Lower lobe of right lung (tissue), 2 donors: ENCODE measurements at regions not wholly inside any gene's neighbourhood (a gene's known extent, or its start where the extent isn't known, plus 50 kb on each side); places are given as distances from the start of the nearest gene placed in this dataset.

Experiments
- ATAC-seq, 2 donors: fragments of 200-7000 bp; cut with Tn5 transposase; one replicate each; pipeline ENCODE4 v1.9.1; 2020 to 2022; ENCODE audit warnings: mild to moderate bottlenecking in 2 of 2, moderate library complexity in 2 of 2
- DNase-seq: peaks from one replicate; pipeline ENCODE4 v3.0.0-alpha.2; 2020
- H3K27ac ChIP-seq: fragments of 200-600 bp; one replicate; pipeline ENCODE4 v1.8.0; 2022
- H3K27me3 ChIP-seq: fragments of 200-600 bp; one replicate; pipeline ENCODE4 v1.8.0; 2022; ENCODE audit warnings: low read depth
- H3K36me3 ChIP-seq: fragments of 200-600 bp; one replicate; pipeline ENCODE4 v1.8.0; 2022; ENCODE audit warnings: mild to moderate bottlenecking
- H3K4me1 ChIP-seq: fragments of 200-600 bp; one replicate; pipeline ENCODE4 v1.8.0; 2022
- H3K4me3 ChIP-seq: fragments of 200-600 bp; one replicate; pipeline ENCODE4 v1.8.0; 2022; ENCODE audit warnings: mild to moderate bottlenecking
- H3K9me3 ChIP-seq: fragments of 200-600 bp; one replicate; pipeline ENCODE4 v1.8.0; 2022
- intact Hi-C: fragments of 100-400 bp; cut with DNase I; formaldehyde crosslinking; loops from one replicate; pipeline ENCODE4 v1.11.0; 2022
- TF ChIP-seq, protein P1 (sequence below): fragments of 200-600 bp; IDR thresholded peaks from one replicate; pipeline ENCODE4 v1.8.0; 2022; ENCODE audit warnings: antibody characterized with exemption, mild to moderate bottlenecking
- donor health status: DM: no; HTN: yes; CAD: no; lungs with severe emphysema.

DNA sequence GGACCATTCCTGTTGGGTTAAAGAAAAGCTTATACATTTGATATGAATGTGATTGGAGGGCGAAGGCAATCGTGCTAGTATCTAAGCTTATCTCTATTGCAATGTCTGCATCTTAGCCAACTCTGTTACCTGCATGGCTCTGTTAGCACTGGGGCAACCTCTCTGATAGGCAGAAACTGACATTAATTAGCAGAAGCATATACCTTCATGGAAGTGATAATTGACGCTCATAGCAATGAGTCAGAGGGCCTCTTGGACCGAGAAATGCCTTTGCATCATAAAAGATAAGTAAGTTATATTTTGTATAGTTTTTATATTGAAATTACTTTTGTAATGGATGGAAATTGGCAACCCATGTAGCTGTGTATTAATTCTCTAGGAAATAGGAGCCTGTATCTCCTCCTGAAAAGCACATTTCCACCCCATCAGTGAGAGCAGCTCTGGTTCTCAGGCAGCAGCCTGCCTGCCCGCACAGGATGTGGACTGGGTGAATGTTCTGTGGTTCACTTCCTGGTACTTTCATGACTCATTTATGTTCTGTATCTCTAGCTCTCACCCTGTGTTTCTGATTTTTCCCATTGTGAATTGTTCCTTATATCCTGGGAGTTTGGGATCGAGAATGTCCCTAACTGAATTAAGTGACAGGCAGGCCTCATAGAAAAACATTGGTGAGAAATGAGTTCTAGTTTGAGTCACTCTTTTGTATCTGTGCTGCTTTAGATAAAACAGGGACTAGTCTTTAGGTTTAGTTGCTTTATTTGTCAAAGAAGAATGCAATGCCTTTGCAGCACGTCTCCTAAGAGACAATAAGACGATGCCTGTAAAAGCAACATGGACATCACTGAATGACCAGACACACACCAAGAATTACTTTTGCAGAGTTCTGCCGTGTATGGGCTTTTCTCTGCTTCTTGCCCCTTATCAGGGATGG lies 344.9 kb downstream of the DCDC2C start:
- intact Hi-C loops: no loop called here
- ATAC-seq (no peak), DNase-seq (no peak)
- H3K27me3 ChIP-seq: no peaks in the 10 kb centered on the region
- TF ChIP-seq, protein P1, sequence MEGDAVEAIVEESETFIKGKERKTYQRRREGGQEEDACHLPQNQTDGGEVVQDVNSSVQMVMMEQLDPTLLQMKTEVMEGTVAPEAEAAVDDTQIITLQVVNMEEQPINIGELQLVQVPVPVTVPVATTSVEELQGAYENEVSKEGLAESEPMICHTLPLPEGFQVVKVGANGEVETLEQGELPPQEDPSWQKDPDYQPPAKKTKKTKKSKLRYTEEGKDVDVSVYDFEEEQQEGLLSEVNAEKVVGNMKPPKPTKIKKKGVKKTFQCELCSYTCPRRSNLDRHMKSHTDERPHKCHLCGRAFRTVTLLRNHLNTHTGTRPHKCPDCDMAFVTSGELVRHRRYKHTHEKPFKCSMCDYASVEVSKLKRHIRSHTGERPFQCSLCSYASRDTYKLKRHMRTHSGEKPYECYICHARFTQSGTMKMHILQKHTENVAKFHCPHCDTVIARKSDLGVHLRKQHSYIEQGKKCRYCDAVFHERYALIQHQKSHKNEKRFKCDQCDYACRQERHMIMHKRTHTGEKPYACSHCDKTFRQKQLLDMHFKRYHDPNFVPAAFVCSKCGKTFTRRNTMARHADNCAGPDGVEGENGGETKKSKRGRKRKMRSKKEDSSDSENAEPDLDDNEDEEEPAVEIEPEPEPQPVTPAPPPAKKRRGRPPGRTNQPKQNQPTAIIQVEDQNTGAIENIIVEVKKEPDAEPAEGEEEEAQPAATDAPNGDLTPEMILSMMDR: no peak
- H3K36me3 ChIP-seq: no peaks in the 10 kb centered on the region
- no peak overlapping the region for H3K4me3 ChIP-seq
- H3K27ac ChIP-seq: no peak overlapping the region
- H3K9me3 ChIP-seq: no peaks in the 10 kb centered on the region
- H3K4me1 ChIP-seq: no peaks in the 10 kb centered on the region

DNA sequence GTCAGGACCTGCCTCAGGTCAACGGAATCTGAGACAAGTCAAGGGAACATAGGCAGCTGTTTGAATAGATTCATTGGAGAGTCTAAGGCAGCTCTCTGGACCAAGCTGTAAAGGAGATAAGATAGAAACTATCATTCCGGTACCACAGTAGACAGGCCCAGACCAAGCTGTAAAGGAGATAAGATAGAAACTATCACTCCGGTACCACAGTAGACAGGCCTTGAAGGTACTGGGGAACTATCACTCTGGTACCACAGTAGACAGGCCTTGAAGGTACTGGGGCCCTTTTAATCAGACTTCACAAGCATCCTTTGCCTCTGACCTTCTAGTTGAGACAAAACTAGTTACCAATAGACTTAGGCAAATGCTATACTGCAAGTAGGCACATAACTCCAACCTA lies 346.1 kb downstream of the DCDC2C start:
- no peaks in the 10 kb centered on the region for H3K27me3 ChIP-seq
- no peaks in the 10 kb centered on the region for H3K9me3 ChIP-seq
- DNase-seq (no peak), ATAC-seq (no peak)
- H3K27ac ChIP-seq: no peak overlapping the region
- H3K4me1 ChIP-seq: no peaks in the 10 kb centered on the region
- no peaks in the 10 kb centered on the region for H3K36me3 ChIP-seq
- intact Hi-C loops: no loop called here
- H3K4me3 ChIP-seq: no peak overlapping the region
- TF ChIP-seq, protein P1: no peak

DNA sequence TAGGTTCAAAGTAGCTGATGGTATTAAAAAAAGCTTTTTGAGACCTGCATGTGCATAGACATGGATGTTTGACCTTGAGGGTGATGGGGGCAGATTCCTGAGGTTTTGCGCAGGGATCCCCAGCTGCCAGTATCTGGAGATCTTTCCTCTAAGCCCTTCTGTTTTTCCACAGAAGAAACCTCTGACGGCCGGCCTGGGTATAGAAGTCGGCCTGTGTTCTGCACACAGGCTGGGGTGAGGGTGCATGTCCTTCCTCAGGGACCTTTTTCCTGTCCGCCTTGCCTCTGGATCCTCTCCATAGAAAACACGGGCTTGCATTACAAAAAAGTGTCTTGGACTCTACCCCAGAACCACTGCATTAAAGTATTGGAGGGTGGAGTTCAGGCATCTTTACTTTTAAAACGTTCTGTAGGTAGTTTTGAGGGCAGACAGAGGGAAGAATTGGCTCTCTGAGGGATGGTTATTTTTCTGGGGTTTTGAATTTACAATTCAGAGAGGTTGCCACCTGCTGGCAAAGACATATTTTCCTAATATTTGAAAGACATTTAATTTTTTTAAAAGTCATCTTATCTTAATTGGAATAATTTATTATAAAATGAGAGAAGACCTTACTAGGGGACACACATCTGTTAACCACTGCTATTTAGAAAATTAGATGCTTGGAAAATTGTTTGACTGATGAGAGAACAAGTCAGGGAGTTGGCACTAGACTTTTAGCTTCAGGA lies 350.6 kb downstream of the DCDC2C start:
- no peaks in the 10 kb centered on the region for H3K36me3 ChIP-seq
- ATAC-seq (no peak), DNase-seq (no peak)
- H3K4me1 ChIP-seq: no peaks in the 10 kb centered on the region
- H3K4me3 ChIP-seq: no peak overlapping the region
- H3K27me3 ChIP-seq: peaks cover 8% of the 10 kb centered on the region
- no peaks in the 10 kb centered on the region for H3K9me3 ChIP-seq
- intact Hi-C loops: no loop called here
- H3K27ac ChIP-seq: no peak overlapping the region
- TF ChIP-seq, protein P1: no peak

DNA sequence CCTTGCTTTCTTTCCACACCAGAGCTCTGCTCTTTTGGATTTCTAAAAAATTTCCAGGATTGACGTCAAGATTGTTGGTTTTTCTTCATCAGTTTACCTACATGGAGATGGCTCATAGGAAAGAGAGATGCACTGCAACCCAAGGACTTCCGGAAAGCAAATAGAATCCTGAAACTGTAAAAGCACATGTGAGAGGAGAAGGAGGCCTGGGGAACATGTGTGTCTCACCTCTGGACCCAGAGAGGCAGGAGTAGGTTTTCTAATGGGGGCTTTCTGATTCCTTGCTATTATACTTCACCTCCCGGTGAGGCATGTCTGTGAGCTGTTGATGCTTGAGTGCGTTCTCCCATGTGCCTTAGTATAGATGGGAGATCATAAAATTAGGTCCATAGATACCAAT lies 362.8 kb downstream of the DCDC2C start:
- Histone ChIP-seq H3K4me3 (no peak overlapping the region), H3K4me1 (no peaks in the 10 kb centered on the region), H3K27me3 (no peaks in the 10 kb centered on the region), H3K36me3 (no peaks in the 10 kb centered on the region), H3K27ac (no peak overlapping the region), H3K9me3 (no peaks in the 10 kb centered on the region)
- ATAC-seq (no peak), DNase-seq (no peak)
- intact Hi-C loops: no loop called here
- TF ChIP-seq, protein P1: no peak

DNA sequence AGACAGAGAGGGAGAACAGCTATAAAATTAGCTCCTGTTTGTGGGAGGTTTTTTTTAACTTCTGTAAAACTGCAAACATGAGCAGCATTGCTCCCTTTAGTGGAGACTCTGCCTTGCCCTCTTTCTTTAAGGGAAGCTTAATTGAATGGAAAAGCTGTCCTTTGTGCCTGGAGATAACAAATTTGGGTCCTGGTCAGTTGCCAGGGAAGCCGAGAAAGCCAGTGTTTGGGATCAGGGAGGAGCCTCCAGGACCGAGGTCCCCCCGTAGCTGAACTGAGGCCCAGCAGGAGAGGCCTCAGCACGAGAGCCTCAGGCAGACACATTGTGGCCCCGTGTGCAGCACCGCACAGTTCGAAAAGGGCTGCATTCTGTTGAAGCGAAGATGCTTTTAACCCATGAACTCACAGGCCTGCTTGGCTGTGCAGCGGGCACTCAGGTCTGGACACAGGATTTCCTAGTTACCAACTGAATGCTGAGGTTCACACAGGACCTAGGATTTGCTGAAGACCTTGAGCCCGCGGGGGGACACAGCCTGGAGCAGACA lies 369.7 kb downstream of the DCDC2C start:
- H3K4me3 ChIP-seq: no peak overlapping the region
- TF ChIP-seq, protein P1: no peak
- DNase-seq (no peak), ATAC-seq (no peak)
- H3K36me3 ChIP-seq: no peaks in the 10 kb centered on the region
- H3K27ac ChIP-seq: no peak overlapping the region
- H3K4me1 ChIP-seq: no peaks in the 10 kb centered on the region
- intact Hi-C loops: no loop called here
- no peaks in the 10 kb centered on the region for H3K9me3 ChIP-seq
- no peaks in the 10 kb centered on the region for H3K27me3 ChIP-seq
